ENCODE measurements at regions not wholly inside any gene's neighbourhood (a gene's known extent, or its start where the extent isn't known, plus 50 kb on each side); places are given as distances from the start of the nearest gene placed in this dataset.
A peak's percentile ranks its signal among the peaks of the same experiment; 100 is the strongest.

- no peak for DNase-seq (ENCODE audit: low read depth)
Measured at GRCh38 chr2:217525076-217525475, 477.7 kb downstream of the TNS1 start.

GRCh38 chr2:217523286-217523685, 479.5 kb downstream of the TNS1 start:
- DNase-seq (ENCODE audit: low read depth), result no peak

DNA sequence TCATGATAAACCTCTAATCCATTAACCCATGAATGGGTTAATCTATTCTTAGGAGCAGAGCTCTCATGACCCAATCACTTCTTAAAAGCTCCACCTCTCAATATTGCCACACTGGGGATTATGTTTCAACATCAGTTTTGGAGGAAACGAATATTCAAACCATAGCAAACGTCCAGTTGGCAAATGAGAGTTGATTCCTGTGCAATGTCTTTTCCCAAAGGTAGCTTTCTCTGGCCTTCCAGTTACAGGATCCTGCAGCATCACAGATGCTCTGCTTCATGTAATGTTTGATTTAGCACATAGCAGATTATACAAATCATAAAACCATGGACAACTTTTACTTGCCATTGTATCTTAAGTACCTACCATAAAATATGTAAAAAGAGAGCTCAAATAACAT, 481.0 kb downstream of the TNS1 start:
- no peak for DNase-seq (ENCODE audit: low read depth)

DNA sequence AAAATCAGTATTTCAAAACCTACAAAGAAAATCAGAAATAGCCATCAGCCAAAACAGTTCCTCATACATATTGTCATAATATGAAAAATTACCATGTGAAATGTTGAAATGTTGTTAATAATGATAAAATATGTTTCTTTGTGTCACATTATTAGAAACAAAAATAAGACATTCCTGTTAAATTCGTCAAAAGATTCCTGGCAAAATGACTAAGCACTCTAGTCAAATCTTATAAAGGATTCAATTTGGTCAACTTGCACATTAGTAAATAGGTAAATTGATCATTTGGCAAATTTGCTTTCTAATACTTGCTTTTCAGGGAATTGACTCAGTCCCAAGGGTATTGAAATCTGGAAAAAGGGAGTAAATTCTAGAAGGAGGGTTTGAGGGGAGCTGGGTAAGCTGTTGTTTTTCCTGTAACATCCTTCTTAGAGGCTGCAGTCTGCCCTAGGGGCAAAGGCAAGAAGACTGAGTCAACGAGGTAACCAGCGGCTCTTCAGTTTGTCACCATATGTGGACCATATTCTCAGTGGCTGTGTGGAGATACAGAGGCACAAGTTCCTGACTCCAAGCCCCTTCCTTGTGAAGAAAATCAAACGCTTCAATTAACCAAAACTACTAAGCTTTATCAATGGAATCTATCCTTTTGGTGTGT, 482.3 kb downstream of the TNS1 start:
- no peak for DNase-seq (ENCODE audit: low read depth)

DNA sequence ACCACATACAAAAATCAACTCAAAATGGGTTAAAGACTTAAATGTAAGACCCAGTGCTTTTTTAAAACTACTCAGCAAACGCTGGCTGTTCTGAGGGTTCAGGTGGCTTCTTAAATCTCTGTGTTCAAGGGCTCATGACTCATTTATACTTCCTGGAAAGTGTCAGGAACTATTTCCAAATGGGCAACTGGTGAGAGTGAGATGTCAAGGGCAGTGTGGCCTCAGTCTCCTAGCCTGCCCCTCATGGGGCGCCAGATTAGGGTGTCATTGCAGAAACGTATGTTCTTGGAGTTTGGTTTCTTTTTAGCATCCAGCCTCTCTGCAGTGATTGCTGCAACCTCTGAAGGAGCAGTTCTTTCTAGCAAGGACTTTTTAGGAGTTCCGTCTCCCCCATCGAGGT, 485.4 kb downstream of the TNS1 start:
- no peak for DNase-seq (ENCODE audit: low read depth)

GRCh38 chr2:217515615-217516309, 487.0 kb downstream of the TNS1 start:
- no peak for DNase-seq (ENCODE audit: low read depth)

GRCh38 chr2:217513258-217513657, 489.5 kb downstream of the TNS1 start:
- DNase-seq (ENCODE audit: low read depth), result no peak

- DNase-seq (ENCODE audit: low read depth), result no peak
Measured at GRCh38 chr2:217512728-217513127, 490.1 kb downstream of the TNS1 start.

GRCh38 chr2:217512259-217512658, 490.5 kb downstream of the TNS1 start:
- DNase-seq (ENCODE audit: low read depth), result no peak

GRCh38 chr2:217511850-217512249, 490.9 kb downstream of the TNS1 start:
- DNase-seq (ENCODE audit: low read depth), result no peak

DNA sequence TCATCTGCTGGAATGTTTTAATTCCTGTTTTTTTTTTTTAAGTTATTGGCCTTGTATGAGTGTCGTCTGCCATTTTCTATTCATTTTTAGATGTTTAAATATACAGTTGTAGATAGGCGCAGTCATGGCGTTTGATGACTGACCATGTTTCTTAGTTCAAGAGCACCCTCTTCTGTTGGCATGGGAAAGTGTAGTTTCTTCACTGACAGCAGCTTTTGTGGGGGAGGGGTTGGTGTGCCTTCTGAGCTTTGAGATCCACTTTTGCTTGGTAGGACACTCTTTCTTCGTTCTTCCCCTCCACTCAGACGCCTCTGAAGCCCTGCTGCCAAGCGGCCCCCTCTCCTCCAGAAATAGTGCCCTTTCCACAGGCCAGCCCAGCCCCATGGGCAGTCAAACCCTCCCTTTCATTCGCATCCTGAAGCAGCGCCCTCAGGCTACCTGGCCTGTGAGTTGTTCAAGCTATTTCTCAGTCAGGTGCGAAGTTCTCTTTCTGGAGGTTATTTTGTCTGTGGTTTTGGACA, 492.0 kb downstream of the TNS1 start:
- peak; percentile 7 for DNase-seq (ENCODE audit: low read depth)

DNA sequence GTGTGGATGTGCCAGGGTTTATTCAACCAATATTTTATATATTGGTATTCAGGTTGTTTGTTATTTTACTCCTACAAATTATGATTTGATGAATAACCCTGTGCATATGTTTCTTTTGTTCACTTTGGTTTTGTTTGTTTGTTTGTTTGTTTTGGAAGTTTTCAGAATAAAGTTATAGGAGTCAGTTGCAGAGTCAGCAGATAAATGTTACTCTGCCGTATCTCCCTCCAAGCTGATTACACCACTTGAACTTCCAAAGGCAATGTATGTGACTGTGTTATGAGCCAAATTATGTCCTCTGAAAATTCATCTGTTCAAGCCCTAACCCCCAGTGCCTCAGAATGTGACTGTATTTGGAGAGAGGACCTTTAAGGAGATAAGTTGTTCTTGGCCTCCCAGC, 497.5 kb downstream of the TNS1 start:
- DNase-seq (ENCODE audit: low read depth), result no peak

DNA sequence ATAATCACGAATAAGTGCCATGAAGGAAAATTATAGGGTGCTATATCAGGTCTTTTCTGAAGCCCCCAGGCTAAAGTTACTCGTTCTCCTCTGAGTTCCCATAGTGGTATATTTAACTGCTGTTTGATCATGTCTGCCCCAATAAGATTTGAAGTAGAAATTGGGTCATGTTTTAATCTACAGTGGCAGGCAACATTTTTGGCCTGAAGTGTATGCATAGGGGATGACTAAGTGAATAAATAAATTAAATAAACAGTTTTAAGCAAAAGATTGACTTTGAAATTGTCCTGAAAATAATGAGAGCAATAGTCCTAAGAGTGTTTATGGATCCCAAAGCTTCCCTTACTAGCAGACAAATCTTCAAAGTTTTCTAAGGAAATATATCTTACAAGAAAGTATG, 500.9 kb downstream of the TNS1 start:
- no peak for DNase-seq (ENCODE audit: low read depth)

DNA sequence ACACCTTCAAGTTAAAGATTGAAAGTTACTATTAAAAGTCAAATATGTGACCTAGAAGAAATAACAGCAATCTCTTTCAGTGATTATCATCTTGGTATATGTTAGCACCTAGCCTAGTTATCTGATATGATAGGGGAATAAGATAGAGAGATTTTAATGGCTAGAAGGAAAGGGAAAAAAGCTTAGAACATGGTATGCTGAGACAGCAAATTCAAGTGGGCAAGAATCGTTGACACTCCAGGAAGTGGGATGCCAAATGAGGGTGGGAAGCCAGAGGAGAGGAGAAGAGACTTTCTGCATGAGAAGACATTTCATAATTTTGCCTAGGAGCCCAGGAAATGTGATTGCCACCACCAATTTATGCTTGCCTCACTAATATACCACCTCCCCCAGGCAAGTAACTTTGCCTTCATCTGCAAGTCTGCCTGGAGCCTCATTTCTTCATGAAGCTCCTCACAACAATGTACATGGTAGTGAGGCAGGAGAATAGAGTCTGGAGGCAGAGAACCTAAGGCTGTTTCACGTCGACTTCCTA, 504.9 kb downstream of the TNS1 start:
- no peak for DNase-seq (ENCODE audit: low read depth)

DNA sequence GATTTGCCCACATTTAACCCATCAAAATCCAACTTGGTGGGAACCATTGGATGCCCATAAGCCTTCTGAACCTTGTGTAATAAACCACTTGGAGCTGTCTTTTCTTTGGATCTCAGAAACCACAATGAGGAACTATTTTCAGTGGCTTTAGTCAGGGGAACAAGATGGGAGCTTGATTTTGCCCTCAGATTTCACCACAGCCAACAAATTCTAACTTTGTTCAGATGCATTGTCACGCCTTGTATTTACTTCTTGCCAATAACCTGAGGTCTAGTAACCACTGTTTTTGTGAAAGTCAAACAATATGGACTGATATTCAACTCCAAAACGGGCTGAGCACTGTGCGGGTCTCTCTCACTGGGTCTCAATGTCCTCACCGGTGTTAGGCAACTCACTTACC, 508.2 kb downstream of the TNS1 start:
- no peak for DNase-seq (ENCODE audit: low read depth)

GRCh38 chr2:217491271-217491670, 511.5 kb downstream of the TNS1 start:
- no peak for DNase-seq (ENCODE audit: low read depth)

- DNase-seq (ENCODE audit: low read depth), result no peak
Measured at GRCh38 chr2:217489145-217489960, 513.4 kb downstream of the TNS1 start.

DNA sequence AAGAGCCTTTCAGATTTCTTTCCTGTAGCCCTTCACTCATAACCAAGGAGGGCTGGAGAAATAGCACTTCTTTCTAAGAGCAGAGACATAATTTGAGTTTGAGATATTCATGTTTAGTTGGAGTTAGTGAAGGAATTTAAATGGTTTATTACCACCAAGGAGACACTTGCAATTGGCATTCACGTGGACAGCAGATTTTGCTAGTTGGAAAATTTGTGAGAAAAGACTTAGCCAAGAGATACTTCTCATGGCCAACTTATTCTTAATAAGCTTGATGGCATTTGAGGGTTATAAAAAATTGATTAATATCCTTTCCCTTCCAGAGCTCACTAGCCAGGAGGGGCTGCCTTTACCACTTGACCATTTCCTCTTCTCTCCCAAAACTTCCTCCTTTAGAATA, 518.7 kb downstream of the TNS1 start:
- no peak for DNase-seq (ENCODE audit: low read depth)

DNA sequence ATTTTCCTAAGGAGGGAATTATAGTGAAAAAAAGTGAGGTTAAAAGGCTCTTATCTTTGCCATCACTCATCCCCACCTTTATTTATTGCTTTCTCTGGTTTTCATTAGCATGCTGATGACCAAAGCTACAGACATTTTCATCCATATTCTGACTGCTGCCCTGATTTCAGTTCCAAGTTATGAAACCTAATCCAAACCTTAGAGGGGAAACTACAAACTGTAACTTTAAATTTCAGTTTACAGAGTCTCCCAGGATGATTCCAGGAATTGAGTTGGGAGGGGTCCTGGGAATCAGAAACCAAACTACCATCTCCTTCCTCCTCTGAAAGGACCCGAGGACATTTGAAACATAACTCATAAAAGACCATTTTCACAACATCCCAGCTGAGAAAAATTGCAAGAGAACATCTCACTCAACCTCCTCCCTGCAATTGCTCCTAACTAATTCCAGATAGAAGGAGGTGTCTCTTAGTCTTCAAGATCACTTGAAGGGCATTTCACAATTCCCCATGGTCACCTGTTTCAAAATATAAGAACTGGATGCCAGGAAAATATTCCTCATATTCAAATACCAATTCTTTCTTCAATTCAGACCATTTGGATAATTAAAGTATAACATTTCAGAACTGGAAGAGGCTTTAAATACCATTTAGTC, 520.6 kb downstream of the TNS1 start:
- DNase-seq (ENCODE audit: low read depth), result no peak

DNA sequence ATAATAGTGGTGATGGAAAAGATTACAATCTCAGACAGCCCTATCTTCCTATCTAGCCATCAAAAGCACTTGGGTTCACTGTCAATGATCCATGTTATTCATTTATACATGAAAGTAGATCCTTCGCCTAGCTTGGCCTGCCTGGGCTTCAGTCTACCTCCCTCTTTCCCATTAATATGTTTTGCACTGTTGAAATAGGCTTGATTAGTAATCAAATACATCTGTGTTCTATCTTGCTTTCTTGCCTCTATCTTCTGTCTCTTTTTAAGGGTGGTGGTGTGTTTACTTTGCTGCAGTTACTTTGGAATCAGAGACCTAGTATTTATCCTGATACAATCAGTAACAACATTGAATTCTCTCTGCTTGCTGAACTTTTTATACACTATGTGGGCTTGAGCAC, 521.2 kb downstream of the TNS1 start:
- no peak for DNase-seq (ENCODE audit: low read depth)

- DNase-seq (ENCODE audit: low read depth), result no peak
Measured at GRCh38 chr2:217479566-217479965, 523.2 kb downstream of the TNS1 start.

DNA sequence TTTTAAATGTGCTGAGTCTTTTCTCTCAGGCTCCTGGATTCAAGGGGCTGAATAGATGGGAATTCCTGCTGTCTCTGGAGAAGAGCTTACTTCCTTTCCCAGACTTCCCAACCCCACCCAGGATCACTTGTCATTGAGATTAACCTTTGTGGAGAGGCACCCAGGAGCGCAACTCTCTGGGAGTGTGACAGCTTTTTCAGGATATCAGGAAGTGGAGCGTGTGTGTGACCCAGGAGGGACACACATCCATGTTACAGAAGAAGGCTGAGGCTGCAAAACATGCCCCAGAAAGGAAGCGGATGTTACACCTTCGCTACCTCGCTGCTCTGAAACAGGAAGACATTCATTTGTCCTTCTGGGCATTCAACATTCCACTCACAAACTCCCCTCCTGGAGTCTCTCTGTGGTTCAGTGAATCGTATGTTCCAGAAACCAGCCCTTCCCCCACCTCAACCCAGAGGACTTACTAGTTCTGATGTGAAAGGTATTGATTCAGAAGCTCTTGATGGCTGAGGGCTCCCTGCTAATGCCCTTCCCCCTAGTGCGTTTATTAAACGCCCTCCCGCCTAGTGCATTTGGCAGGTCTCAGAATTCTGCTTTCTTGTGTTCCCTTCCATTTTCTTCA, 523.9 kb downstream of the TNS1 start:
- no peak for DNase-seq (ENCODE audit: low read depth)
